Smooth muscle cell (in vitro differentiated cells): ENCODE measurements at regions not wholly inside any gene's neighbourhood (a gene's known extent, or its start where the extent isn't known, plus 50 kb on each side); places are given as distances from the start of the nearest gene placed in this dataset.

Experiments used
- DNase-seq: peaks from one replicate; lab custom pipeline; 2025; ENCODE audit not compliant: unreplicated experiment; lab: John Stamatoyannopoulos, UW
- H2AFZ ChIP-seq: fragments of 200-600 bp; sonication (generic); 2 replicates; pipeline ENCODE4 v1.6.0; 2016; ENCODE audit warnings: antibody characterized with exemption, low read depth, mild to moderate bottlenecking
- H3F3A ChIP-seq: fragments of 200-600 bp; sonication (generic); 2 replicates; pipeline ENCODE4 v1.6.0; 2017; ENCODE audit warnings: antibody characterized with exemption, low read depth
- H3K27ac ChIP-seq: fragments of 200-600 bp; sonication (generic); 2 replicates; pipeline ENCODE4 v1.5.1; 2016; ENCODE audit warnings: low read depth, mild to moderate bottlenecking
- H3K27me3 ChIP-seq: fragments of 200-600 bp; sonication (generic); 2 replicates; pipeline ENCODE4 v1.6.1; 2016; ENCODE audit warnings: low read depth, mild to moderate bottlenecking
- H3K36me3 ChIP-seq: fragments of 200-600 bp; sonication (generic); 2 replicates; pipeline ENCODE4 v1.5.1; 2016; ENCODE audit warnings: low read depth
- H3K4me1 ChIP-seq: fragments of 200-600 bp; sonication (generic); 2 replicates; pipeline ENCODE4 v1.5.1; 2016; ENCODE audit warnings: low read depth
- H3K4me2 ChIP-seq: fragments of 200-600 bp; sonication (generic); 2 replicates; pipeline ENCODE4 v1.6.0; 2016; ENCODE audit warnings: mild to moderate bottlenecking
- H3K4me3 ChIP-seq: fragments of 200-600 bp; sonication (generic); 2 replicates; pipeline ENCODE4 v1.5.1; 2016; ENCODE audit warnings: mild to moderate bottlenecking
- H3K79me2 ChIP-seq: fragments of 200-600 bp; sonication (generic); 2 replicates; pipeline ENCODE4 v1.6.0; 2016; ENCODE audit warnings: low read depth, mild to moderate bottlenecking
- H3K9ac ChIP-seq: fragments of 200-600 bp; sonication (generic); 2 replicates; pipeline ENCODE4 v1.6.0; 2016; ENCODE audit warnings: low read depth
- H3K9me3 ChIP-seq: fragments of 200-600 bp; sonication (generic); replicated peaks from 2 replicates; pipeline ENCODE4 v1.5.1; 2016; ENCODE audit warnings: low read depth
- H4K20me1 ChIP-seq: fragments of 200-600 bp; sonication (generic); 2 replicates; pipeline ENCODE4 v1.6.0; 2016; ENCODE audit warnings: low read depth
- WGBS: methylation state at CpG from one replicate; pipeline ENCODE4 v1.1.7; 2016; ENCODE audit warnings: low lambda C conversion rate; 5-methylcytosine and 5-hydroxymethylcytosine counted together
- TF ChIP-seq, protein P1 (sequence below): fragments of 200-600 bp; sonication (generic); IDR thresholded peaks from 2 replicates; pipeline ENCODE4 v1.5.1; 2017; ENCODE audit warnings: borderline replicate concordance, mild to moderate bottlenecking, antibody characterized with exemption; ENCODE audit not compliant: insufficient read depth, poor library complexity, severe bottlenecking

DNA sequence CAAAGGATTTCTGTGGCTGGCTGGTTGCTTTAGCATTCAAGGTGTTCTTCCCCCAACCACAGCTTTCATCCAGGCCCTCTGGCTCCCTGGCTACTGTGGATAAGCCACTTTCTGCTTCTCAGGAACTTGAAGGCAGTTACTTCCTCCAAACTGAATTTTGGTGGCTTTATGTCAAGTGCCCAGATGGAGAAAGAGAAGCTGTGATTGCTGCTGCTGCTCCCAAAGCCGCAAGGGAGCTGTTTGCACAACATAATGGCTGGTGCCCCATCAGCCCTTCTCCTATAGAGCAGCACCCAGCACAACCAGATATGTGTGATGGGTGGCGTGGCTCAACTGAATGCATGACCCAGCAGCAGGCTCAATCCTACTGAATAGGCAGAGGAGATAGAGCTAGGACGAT is 465.2 kb downstream of the MAFB start:
- H3K4me3 ChIP-seq, result no peak overlapping the region
- no peaks in the 10 kb centered on the region for H3F3A ChIP-seq
- H3K4me2 ChIP-seq, result no peak overlapping the region
- H3K9ac ChIP-seq, result no peak overlapping the region
- WGBS, result 90% methylated on average over 3 of the region's 3 CpGs
- H3K79me2 ChIP-seq, result no peaks in the 10 kb centered on the region
- no peaks in the 10 kb centered on the region for H3K4me1 ChIP-seq
- TF ChIP-seq, protein P1, sequence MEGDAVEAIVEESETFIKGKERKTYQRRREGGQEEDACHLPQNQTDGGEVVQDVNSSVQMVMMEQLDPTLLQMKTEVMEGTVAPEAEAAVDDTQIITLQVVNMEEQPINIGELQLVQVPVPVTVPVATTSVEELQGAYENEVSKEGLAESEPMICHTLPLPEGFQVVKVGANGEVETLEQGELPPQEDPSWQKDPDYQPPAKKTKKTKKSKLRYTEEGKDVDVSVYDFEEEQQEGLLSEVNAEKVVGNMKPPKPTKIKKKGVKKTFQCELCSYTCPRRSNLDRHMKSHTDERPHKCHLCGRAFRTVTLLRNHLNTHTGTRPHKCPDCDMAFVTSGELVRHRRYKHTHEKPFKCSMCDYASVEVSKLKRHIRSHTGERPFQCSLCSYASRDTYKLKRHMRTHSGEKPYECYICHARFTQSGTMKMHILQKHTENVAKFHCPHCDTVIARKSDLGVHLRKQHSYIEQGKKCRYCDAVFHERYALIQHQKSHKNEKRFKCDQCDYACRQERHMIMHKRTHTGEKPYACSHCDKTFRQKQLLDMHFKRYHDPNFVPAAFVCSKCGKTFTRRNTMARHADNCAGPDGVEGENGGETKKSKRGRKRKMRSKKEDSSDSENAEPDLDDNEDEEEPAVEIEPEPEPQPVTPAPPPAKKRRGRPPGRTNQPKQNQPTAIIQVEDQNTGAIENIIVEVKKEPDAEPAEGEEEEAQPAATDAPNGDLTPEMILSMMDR, result no peak
- H3K27me3 ChIP-seq, result no peaks in the 10 kb centered on the region
- H4K20me1 ChIP-seq, result no peaks in the 10 kb centered on the region
- no peak for DNase-seq
- H3K27ac ChIP-seq, result no peak overlapping the region
- no peaks in the 10 kb centered on the region for H3K36me3 ChIP-seq
- H3K9me3 ChIP-seq, result no peaks in the 10 kb centered on the region
- H2AFZ ChIP-seq, result no peak overlapping the region

DNA sequence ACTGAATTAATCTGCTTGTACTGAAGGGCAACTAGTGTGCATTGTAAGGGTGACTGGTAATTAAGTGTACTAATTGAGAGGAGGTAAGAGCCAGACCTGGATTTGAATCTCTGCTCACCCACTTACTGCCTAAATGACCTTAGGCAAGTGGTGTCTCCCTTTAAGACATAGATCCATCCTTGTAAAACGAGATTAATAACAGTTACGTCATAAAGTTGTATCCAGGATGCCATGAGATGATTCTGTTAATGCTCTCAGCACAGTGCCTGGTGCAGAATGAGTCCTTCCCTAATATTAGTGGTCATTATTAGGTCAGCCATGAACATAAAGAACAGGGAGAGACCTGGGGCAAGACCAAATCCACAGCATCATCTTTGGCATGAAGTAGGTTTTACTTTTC is 470.1 kb downstream of the MAFB start:
- Histone ChIP-seq H3K4me2 (no peak overlapping the region), H3K4me3 (no peak overlapping the region), H3F3A (no peaks in the 10 kb centered on the region), H3K27ac (no peak overlapping the region), H3K79me2 (no peaks in the 10 kb centered on the region), H4K20me1 (no peaks in the 10 kb centered on the region), H3K4me1 (no peaks in the 10 kb centered on the region), H3K9me3 (no peaks in the 10 kb centered on the region), H2AFZ (no peak overlapping the region), H3K9ac (no peak overlapping the region), H3K27me3 (no peaks in the 10 kb centered on the region), H3K36me3 (no peaks in the 10 kb centered on the region)
- 33% methylated on average over 2 of the region's 2 CpGs for WGBS
- DNase-seq, result no peak
- TF ChIP-seq, protein P1, result no peak

DNA sequence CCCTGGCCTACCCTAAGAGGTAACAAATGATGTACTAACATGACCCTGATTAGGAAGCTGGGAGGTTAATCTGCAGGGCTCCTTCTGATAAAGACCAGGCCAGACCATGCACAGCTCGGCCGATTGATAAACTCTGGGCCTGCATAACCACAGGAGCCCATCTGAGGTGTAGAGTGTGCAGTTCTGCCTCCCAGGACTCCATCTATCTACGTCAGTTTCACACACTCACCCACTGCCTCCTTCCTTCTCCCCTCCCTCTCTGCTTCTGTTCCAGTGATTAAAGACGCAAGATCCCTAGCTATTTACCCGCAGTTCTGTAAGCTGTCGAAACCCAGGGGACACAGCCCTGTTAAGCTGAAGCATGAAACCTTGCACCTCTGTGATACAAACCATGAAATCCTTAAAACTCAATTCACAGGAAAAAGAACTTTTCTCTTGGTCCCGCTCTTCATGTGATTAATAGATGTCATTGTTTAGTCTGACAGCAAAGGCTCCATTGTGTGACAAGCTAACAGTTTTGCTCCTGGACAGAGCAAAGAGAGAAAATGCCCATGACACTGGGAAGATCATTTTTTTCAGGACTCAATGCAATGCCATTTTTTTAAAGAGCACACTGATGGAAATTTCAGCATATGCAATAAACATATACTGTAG is 470.6 kb downstream of the MAFB start:
- Histone ChIP-seq H3K9ac (no peak overlapping the region), H3K4me1 (no peaks in the 10 kb centered on the region), H3K9me3 (no peaks in the 10 kb centered on the region), H4K20me1 (no peaks in the 10 kb centered on the region), H3K4me2 (no peak overlapping the region), H3K4me3 (no peak overlapping the region), H3K36me3 (no peaks in the 10 kb centered on the region), H2AFZ (peak overlapping the region; percentile 56), H3K27ac (no peak overlapping the region), H3K79me2 (no peaks in the 10 kb centered on the region), H3F3A (no peaks in the 10 kb centered on the region), H3K27me3 (no peaks in the 10 kb centered on the region)
- TF ChIP-seq, protein P1, result no peak
- no peak for DNase-seq
- 41% methylated on average over 7 of the region's 7 CpGs for WGBS

DNA sequence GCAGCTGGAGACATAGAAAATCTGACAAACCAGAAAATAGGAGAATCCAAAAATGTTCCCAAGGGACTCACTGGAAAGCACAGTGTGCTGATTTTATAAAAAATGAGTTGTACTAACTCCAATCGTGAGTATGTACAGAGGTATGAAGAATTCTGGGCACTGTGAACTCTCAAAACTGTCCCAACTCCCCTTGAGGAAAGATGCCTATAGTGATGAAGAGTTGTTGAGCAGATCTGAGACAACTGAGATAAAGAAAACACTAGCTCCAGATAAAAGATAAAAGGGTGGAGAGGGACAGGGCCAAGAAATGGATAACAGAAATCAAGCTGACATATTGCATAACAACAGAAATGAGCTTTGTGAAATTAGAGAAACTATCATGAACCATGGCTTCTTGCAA is 481.4 kb downstream of the MAFB start:
- Histone ChIP-seq H3K27ac (no peak overlapping the region), H3K27me3 (no peaks in the 10 kb centered on the region), H3K4me3 (no peak overlapping the region), H3K4me2 (no peak overlapping the region), H3F3A (no peaks in the 10 kb centered on the region), H3K4me1 (no peaks in the 10 kb centered on the region), H3K9me3 (peaks cover 9% of the 10 kb centered on the region), H3K79me2 (no peaks in the 10 kb centered on the region), H2AFZ (no peak overlapping the region), H3K9ac (no peak overlapping the region), H3K36me3 (peaks cover 5% of the 10 kb centered on the region), H4K20me1 (no peaks in the 10 kb centered on the region)
- 74% methylated on average over 1 of the region's 1 CpG for WGBS
- TF ChIP-seq, protein P1, result no peak
- no peak for DNase-seq
